Sigmoid colon (tissue), 6 donors: ENCODE measurements at regions not wholly inside any gene's neighbourhood (a gene's known extent, or its start where the extent isn't known, plus 50 kb on each side); places are given as distances from the start of the nearest gene placed in this dataset.

Experiments
- DNase-seq: peaks from one replicate; pipeline ENCODE4 v3.0.0-alpha.2; 2019
- H3K27ac ChIP-seq, 4 donors: fragments of 200-600 bp; sonication (generic); one replicate each; pipeline ENCODE4 v1.5.1; 2016 to 2019; ENCODE audit warnings: mild to moderate bottlenecking in 1 of 4
- H3K27me3 ChIP-seq, 3 donors: fragments of 200-600 bp; sonication (generic); one replicate each; pipeline ENCODE4 v1.5.1; 2019; ENCODE audit warnings: mild to moderate bottlenecking in 1 of 3
- H3K36me3 ChIP-seq, 4 donors: fragments of 200-600 bp; sonication (generic); one replicate each; pipeline ENCODE4 v1.5.1; 2016 to 2019
- H3K4me1 ChIP-seq, 4 donors: fragments of 200-600 bp; sonication (generic); one replicate each; pipeline ENCODE4 v1.5.1; 2017 to 2019
- H3K4me3 ChIP-seq, 4 donors: fragments of 200-600 bp; sonication (generic); one replicate each; pipeline ENCODE4 v1.5.1; 2017 to 2019; ENCODE audit warnings: mild to moderate bottlenecking in 2 of 4, moderate library complexity in 1 of 4
- H3K9me3 ChIP-seq, 4 donors: fragments of 200-600 bp in 3 of 4; sonication (generic) in 3 of 4; one replicate each; pipeline versions ENCODE4 v1.5.1 to v1.6.1; 2013 to 2019
- CTCF ChIP-seq, 4 experiments: fragments of 450-650 bp in 3 of 4; fragments of 200-600 bp in 1 of 4; IDR thresholded peaks; one replicate each; pipeline ENCODE4 v1.5.1; 2016 to 2019; ENCODE audit warnings: antibody characterized with exemption in 4 of 4, mild to moderate bottlenecking in 3 of 4, moderate library complexity in 2 of 4
- EP300 ChIP-seq, 4 donors: sonication (generic); formaldehyde crosslinking; IDR thresholded peaks; one replicate each; pipeline ENCODE4 v1.6.1; 2017; ENCODE audit warnings: antibody characterized with exemption in 4 of 4
- POLR2A ChIP-seq, 2 donors: fragments of 450-650 bp; IDR thresholded peaks; one replicate each; pipeline ENCODE4 v1.6.1; 2016; ENCODE audit warnings: antibody characterized with exemption in 2 of 2, mild to moderate bottlenecking in 2 of 2, moderate library complexity in 2 of 2
- POLR2AphosphoS5 ChIP-seq, 4 donors: sonication (generic); formaldehyde crosslinking; IDR thresholded peaks; one replicate each; pipeline ENCODE4 v1.6.1; 2017; ENCODE audit warnings: antibody characterized with exemption in 4 of 4
- whole genome bisulfite sequencing, 2 donors: extraction: QIAGEN DNeasy Blood & Tissue Kit; methylation state at CpG; one replicate each; pipeline ENCODE4 v1.1.7; 2013; 5-methylcytosine and 5-hydroxymethylcytosine counted together
- intact Hi-C: fragments of 100-400 bp; cut with DNase I; formaldehyde crosslinking; loops from one replicate; pipeline ENCODE4 v1.15.1; 2023
- donor health status: healthy with polysubstance abuse.
- donor health status: healthy.

GRCh38 chr3:147312786-147313280, 93.5 kb downstream of the ZIC4 start:
- WGBS, 2 donors, result 39% methylated on average over 2 of the region's 2 CpGs
- no peak for DNase-seq
- Histone ChIP-seq H3K4me1 (no peaks in the 10 kb centered on the region), H3K27ac (no peak overlapping the region), H3K27me3 (no peaks in the 10 kb centered on the region), H3K36me3 (no peaks in the 10 kb centered on the region), H3K4me3 (no peak overlapping the region), H3K9me3 (no peaks in the 10 kb centered on the region)
- TF ChIP-seq POLR2A (IDR thresholded peaks at IDR 0.05), result no peak
- TF ChIP-seq CTCF (IDR thresholded peaks at IDR 0.05), result no peak
- TF ChIP-seq EP300 (IDR thresholded peaks at IDR 0.05), result no peak
- no peak for TF ChIP-seq POLR2AphosphoS5 (IDR thresholded peaks at IDR 0.05)
- intact Hi-C loops, result no loop called here

DNA sequence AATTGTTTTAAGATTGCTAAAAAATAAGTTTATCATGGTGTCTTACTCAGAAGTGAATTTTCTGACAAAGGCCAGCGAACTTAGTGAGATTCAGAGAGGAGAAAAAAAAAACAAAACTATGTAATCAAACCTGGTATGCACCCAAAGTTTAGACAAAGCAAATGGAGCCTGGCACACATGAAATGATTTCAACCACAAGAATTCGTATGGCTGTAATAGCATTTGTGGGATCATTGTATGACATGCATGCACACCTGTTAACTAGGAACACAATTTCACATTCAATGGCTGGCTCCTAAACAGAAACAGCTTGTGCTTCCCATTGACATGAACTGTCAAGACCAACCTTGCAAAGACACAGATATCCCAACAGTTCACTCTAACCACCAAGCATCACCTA, 94.6 kb downstream of the ZIC4 start:
- H3K27ac ChIP-seq, result no peak overlapping the region
- 58 to 70% methylated on average over 2 of the region's 2 CpGs for WGBS, 2 donors
- intact Hi-C loops, result no loop called here
- H3K36me3 ChIP-seq, result no peaks in the 10 kb centered on the region
- no peaks in the 10 kb centered on the region for H3K9me3 ChIP-seq
- H3K4me1 ChIP-seq, result no peaks in the 10 kb centered on the region
- no peak for TF ChIP-seq POLR2AphosphoS5 (IDR thresholded peaks at IDR 0.05)
- TF ChIP-seq POLR2A (IDR thresholded peaks at IDR 0.05), result no peak
- TF ChIP-seq CTCF (IDR thresholded peaks at IDR 0.05), result no peak
- no peak for TF ChIP-seq EP300 (IDR thresholded peaks at IDR 0.05)
- H3K27me3 ChIP-seq, result no peaks in the 10 kb centered on the region
- DNase-seq, result no peak
- H3K4me3 ChIP-seq, result no peak overlapping the region

- H3K27me3 ChIP-seq, result no peaks in the 10 kb centered on the region
- no peaks in the 10 kb centered on the region for H3K9me3 ChIP-seq
- H3K36me3 ChIP-seq, result no peaks in the 10 kb centered on the region
- H3K27ac ChIP-seq, result no peak overlapping the region
- H3K4me3 ChIP-seq, result no peak overlapping the region
- H3K4me1 ChIP-seq, result no peaks in the 10 kb centered on the region
- no peak for TF ChIP-seq EP300 (IDR thresholded peaks at IDR 0.05)
- no peak for TF ChIP-seq POLR2AphosphoS5 (IDR thresholded peaks at IDR 0.05)
- no peak for TF ChIP-seq POLR2A (IDR thresholded peaks at IDR 0.05)
- no peak for TF ChIP-seq CTCF (IDR thresholded peaks at IDR 0.05)
- no peak for DNase-seq
- intact Hi-C loops, result no loop called here
Observed at GRCh38 chr3:147305533-147306250, 100.7 kb downstream of the ZIC4 start.

- no peak for DNase-seq
- no peaks in the 10 kb centered on the region for H3K4me1 ChIP-seq
- no peaks in the 10 kb centered on the region for H3K36me3 ChIP-seq
- 77 to 83% methylated on average over 4 of the region's 4 CpGs for WGBS, 2 donors
- H3K27me3 ChIP-seq, result no peaks in the 10 kb centered on the region
- no peak for TF ChIP-seq POLR2A (IDR thresholded peaks at IDR 0.05)
- intact Hi-C loops, result no loop called here
- H3K4me3 ChIP-seq, result no peak overlapping the region
- no peak overlapping the region for H3K27ac ChIP-seq
- no peaks in the 10 kb centered on the region for H3K9me3 ChIP-seq
Observed at GRCh38 chr3:147304756-147305155, 101.6 kb downstream of the ZIC4 start.

DNA sequence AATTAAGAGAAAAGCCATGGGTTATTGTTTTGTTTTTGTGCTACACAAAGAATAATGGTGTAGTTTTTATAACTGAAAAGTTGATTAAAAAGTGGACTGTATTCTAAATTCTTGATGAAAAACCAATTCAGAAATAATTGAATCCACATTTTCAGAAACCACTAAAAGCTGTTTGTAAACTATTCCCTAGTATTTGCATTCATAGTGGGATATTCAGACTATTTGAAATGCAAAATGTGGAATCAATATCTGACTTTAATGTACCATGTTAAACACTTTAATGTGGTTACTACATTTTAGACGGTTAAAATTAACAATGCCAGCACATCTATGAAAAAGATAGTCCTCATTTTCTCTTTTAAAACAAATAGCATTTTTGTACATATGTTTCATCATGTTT, 104.6 kb downstream of the ZIC4 start:
- Histone ChIP-seq H3K27ac (no peak overlapping the region), H3K4me3 (no peak overlapping the region), H3K36me3 (no peaks in the 10 kb centered on the region), H3K4me1 (peaks cover 0 to 20% (median 16%) of the 10 kb centered on the region in 4 donors), H3K27me3 (no peaks in the 10 kb centered on the region), H3K9me3 (no peaks in the 10 kb centered on the region)
- TF ChIP-seq POLR2AphosphoS5 (IDR thresholded peaks at IDR 0.05), result no peak
- no peak for TF ChIP-seq EP300 (IDR thresholded peaks at IDR 0.05)
- TF ChIP-seq POLR2A (IDR thresholded peaks at IDR 0.05), result no peak
- no peak for TF ChIP-seq CTCF (IDR thresholded peaks at IDR 0.05)
- WGBS, 2 donors, result 71 to 78% methylated on average over 1 of the region's 1 CpG
- intact Hi-C loops, result no loop called here
- no peak for DNase-seq
